ENCODE measurements at regions not wholly inside any gene's neighbourhood (a gene's known extent, or its start where the extent isn't known, plus 50 kb on each side); places are given as distances from the start of the nearest gene placed in this dataset.
A peak's percentile ranks its signal among the peaks of the same experiment; 100 is the strongest.
"Not testable (repeated sequence)": the region's sequence is repeated elsewhere in the genome, so short reads cannot be mapped to it uniquely, and the experiment has no call there.

DNA sequence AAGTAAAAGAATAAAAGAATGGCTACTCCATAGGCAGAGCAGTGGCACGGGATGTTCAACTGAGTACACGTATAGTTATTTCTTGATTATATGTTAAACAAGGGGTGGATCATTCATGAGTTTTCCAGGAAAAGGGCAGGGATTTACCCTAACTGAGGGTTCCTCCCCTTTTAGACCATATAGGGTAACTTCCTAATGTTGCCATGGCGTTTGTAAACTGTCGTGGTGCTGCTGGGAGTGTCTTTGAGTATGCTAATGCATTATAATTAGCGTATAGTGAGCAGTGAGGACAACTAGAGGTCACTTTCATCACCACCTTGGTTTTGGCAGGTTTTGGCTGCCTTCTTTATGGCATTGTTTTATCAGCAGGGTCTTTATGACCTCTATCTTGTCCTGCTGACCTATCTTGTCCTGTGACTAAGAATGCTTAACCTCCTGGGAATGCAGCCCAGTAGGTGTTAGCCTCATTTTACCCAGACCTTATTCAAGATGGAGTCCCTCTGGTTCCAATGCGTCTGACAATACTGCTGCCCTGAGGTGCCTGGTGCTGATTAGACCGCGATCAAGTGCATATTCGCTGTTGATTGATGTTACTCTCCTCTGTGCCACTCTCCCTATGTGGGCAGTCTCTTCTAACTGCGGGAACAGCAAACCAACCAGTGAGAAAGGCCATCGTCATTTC is 67.6 kb upstream of the AMN1 start:
- intact Hi-C loops (cut with DNase I), result no loop called here
- no peak for DNase-seq

DNA sequence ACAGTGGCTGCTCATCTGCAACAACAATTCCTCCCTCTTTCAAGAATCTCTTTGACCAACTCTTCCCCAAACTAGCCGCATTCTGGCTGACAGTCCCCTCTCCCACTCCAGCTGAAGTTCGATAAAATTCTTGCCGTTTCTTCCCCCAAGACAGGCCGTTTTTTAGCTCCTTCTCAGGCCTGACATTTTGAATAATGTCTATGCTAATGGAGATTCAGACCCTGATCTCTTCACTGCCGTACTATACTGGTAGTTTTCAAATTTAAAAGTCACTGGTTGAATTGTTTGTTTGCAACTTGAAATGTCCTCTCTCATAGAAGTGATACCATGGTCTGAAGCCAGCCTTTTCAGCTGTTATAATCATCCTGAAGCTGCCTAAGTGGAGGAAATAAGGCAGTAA is 65.9 kb upstream of the AMN1 start:
- intact Hi-C loops (cut with DNase I), result no loop called here
- no peak for DNase-seq

DNA sequence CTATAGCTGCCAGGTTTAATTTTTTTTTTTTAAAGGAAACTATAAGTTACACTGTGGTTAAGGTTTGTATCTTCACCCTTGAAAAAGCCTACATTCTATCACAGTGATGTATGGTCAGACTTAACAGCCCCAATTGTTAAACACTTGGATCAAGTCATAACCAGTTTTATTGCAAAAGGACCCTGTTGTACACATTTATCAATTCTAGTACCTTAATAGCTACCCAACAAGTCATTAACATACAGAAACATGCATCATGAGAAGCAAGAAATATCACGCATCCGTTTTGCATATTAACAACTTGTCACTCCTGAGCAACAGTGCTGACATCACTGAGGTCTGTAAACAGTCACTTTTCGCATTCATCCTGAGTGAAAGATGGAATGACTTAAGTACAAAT is 62.4 kb upstream of the AMN1 start:
- DNase-seq; intact Hi-C loops (cut with DNase I): not testable (repeated sequence)

DNA sequence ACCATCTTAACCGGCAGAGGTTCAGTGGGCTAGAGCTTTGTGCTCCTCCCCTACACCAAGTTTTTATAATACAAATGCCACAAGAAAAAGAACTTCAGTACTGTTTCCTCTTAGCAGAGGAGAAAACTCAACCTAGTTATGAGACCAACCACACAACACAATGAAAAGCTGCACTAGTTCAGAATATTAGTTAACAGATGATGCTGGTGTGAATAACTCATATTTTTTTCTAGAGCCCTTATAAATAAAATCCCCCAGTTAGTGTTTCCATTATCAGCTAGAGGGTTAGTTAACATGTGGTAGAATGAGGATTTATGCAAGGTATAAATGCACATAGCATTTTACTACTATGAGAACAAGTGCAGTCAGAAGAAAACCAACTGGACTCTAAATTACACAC is 61.9 kb upstream of the AMN1 start:
- intact Hi-C loops (cut with DNase I), result no loop called here
- DNase-seq, result no peak

DNA sequence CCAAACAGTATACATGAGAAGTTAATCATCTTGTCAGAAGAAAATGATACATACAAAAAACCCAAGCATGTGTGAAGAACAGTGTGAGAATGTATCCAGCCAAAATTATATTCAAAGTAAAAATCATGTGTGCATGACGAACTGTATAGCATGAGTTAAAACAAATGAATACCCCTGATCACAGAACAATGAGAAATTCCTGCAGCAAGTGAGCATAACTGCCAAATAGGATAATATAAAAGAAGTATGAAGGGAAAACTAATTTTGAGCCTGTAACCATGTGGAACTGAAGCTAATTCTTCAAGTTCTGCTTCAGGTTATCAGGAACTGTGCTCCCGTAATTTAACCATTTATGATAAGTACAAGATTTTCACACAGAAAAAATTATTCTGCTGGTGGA is 56.5 kb upstream of the AMN1 start:
- intact Hi-C loops (cut with DNase I), result no loop called here
- no peak for DNase-seq

DNA sequence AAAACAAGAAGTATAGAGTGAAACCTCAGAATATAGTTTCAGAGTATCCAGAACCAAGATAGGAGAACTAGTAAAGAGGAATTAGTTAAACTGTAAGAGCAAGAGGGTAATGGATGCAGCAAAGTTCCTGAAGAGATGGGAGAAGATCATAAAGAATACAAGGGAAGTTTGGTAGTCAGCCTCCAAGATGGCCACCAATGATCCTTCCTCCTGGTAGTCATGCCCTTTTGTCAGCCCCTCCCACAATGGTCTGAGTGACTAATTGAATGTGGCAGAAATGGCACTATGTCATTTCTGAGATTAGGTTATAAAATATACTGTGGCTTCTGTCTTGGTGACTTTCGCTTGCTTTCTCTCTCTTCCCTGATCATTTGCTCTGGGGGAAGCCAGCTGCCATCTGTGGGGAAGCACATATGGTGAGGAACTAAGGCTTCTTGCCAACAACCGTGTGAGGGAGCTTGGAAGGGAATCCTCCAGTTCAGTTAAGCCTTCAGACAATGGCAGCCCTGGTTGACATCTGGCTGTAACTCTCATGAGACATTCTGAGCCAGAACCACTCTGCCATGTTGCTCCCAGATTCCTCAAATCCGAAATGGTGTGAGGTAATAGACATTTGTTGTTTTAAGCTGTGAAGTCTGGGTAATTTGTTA is 55.3 kb upstream of the AMN1 start:
- peak in 1 of 42 donors; percentile 21 for DNase-seq
- intact Hi-C loops (cut with DNase I), result no loop called here

DNA sequence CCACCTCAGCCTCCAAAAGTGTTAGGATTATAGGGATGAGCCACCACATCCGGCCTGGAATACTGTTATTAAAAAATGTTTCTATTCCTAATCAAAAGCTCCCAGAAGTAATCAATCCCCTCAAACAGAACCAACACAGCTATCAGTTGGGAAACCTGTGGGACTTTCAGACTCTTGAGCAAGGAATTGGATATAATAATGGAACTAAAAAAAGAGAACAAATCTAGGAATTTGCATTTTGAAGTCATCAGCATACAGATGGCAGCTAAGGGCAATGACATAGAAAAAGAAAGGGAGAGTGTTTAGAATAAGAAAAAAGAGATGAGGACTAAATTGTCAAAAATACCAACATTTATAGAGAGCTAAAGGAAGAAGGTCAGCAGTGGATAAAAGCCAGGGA is 54.7 kb upstream of the AMN1 start:
- intact Hi-C loops (cut with DNase I), result no loop called here
- peak in 1 of 42 donors; percentile 12 for DNase-seq

DNA sequence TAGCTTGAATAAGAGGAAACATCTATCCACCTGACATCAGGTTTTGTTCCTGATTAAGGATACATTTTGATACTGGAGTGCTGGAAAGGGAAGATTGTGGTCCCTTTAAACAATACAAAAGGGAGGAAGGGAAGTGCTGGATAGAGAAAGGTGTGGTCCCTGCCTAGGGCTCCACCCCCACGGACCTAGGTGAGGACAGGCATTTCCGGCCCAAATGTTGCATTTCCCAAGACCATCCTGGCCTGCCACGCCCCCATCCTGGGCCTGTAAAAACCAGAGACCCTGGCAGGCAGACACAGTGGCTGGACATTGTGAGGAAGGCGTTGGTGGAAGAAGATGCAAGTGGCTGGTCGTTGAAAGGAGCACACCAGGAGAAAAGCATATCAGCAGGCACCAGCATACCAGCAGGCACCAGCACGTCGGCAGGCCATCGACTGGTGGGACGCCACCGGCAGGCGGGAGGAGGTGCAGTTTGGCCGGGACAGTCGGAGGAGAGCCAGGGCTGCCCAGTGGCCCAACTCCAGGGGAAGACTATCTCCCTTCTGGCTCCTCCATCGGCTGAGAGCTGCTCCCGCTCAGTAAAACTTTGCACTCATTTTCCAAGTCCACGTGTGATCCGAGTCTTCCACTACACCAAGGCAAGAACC is 53.2 kb upstream of the AMN1 start:
- intact Hi-C loops (cut with DNase I), result no loop called here
- peak in 1 of 42 donors; percentile 17 for DNase-seq

DNA sequence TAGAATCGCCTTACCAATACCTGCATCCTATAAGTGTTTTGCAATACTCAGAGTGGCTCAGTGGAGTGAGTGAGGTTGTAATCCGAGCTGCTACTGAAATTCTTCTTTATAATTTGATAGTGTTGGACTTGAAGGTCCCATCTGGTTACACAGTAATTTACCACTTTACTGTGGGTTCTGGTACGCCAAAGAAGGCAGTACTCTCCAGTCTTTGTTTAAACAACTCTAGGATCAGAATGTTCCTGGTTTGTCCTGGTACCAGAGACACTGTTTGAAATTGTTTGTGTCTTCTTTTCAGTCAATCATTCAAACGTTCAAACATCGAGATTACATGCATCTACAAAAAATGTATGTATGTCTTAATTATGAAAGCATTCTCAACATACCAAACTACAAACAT is 51.3 kb upstream of the AMN1 start:
- DNase-seq, result no peak
- intact Hi-C loops (cut with DNase I), result no loop called here

DNA sequence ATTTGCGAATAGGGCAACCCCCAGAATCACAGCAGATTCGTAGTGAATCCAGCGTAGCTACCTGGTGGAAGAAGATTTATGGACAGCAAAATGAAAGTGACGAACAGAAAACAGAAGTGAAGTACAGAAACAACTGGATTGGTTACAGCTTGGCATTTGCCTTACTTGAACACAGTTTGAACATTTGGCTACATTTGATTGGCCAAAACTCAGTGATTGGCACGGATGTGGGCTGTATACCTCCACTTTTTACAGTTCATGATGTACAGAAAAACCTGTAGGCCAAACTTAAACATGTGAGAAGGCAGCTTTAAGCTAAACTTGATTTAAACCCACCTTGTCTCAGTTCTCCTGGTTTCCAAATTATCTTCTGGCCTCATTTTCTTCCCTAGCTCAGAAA is 49.9 kb upstream of the AMN1 start:
- intact Hi-C loops (cut with DNase I), result no loop called here
- no peak for DNase-seq
